Vagina (tissue), 2 donors: ENCODE measurements at regions not wholly inside any gene's neighbourhood (a gene's known extent, or its start where the extent isn't known, plus 50 kb on each side); places are given as distances from the start of the nearest gene placed in this dataset.

ENCODE experiments used
- DNase-seq, 2 donors: peaks; one replicate each; pipeline ENCODE4 v3.0.0-alpha.2; 2017; ENCODE audit errors: extremely low spot score in 2 of 2
- H3K27ac ChIP-seq: fragments of 200-600 bp; sonication (generic); one replicate; pipeline ENCODE4 v1.5.1; 2019
- H3K27me3 ChIP-seq: fragments of 200-600 bp; sonication (generic); one replicate; pipeline ENCODE4 v1.5.1; 2019
- H3K36me3 ChIP-seq, 2 donors: fragments of 200-600 bp; sonication (generic); one replicate each; pipeline ENCODE4 v1.5.1; 2017 to 2019
- H3K4me1 ChIP-seq: fragments of 200-600 bp; sonication (generic); one replicate; pipeline ENCODE4 v1.5.1; 2019
- H3K4me3 ChIP-seq, 2 donors: fragments of 200-600 bp; sonication (generic); 1 replicate in 1 of 2; 2 replicates in 1 of 2; pipeline ENCODE4 v1.5.1; 2016 to 2019
- H3K9me3 ChIP-seq: fragments of 200-600 bp; sonication (generic); one replicate; pipeline ENCODE4 v1.5.1; 2019
- CTCF ChIP-seq, 3 experiments: fragments of 450-650 bp in 2 of 3; fragments of 200-600 bp in 1 of 3; sonication (generic) in 1 of 3; IDR thresholded peaks; one replicate each; pipeline ENCODE4 v1.5.1; 2017 to 2019; ENCODE audit warnings: antibody characterized with exemption in 3 of 3, mild to moderate bottlenecking in 2 of 3, moderate library complexity in 2 of 3
- POLR2A ChIP-seq, 2 donors: fragments of 450-650 bp; IDR thresholded peaks; one replicate each; pipeline ENCODE4 v1.6.1; 2017; ENCODE audit warnings: antibody characterized with exemption in 2 of 2, mild to moderate bottlenecking in 2 of 2, moderate library complexity in 2 of 2
- POLR2AphosphoS5 ChIP-seq, 2 donors: sonication (generic); formaldehyde crosslinking; IDR thresholded peaks; one replicate each; pipeline ENCODE4 v1.9.0; 2017; ENCODE audit warnings: antibody characterized with exemption in 2 of 2, mild to moderate bottlenecking in 2 of 2, low read depth in 1 of 2; ENCODE audit not compliant: insufficient read depth in 1 of 2
- intact Hi-C: fragments of 100-400 bp; cut with DNase I; formaldehyde crosslinking; loops from one replicate; pipeline ENCODE4 v1.15.1; 2023

GRCh38 chr15:79230766-79231165 is 51.8 kb upstream of the ANKRD34C start:
- TF ChIP-seq CTCF (IDR thresholded peaks at IDR 0.05) (no peak), POLR2A (IDR thresholded peaks at IDR 0.05) (no peak), POLR2AphosphoS5 (IDR thresholded peaks at IDR 0.05; ENCODE audit: insufficient read depth in 1 of 2, low read depth in 1 of 2) (no peak)
- no peaks in the 10 kb centered on the region for H3K4me1 ChIP-seq
- peak in 1 of 2 donors; percentile 76 for DNase-seq
- H3K4me3 ChIP-seq = no peak overlapping the region
- H3K27me3 ChIP-seq = no peaks in the 10 kb centered on the region
- no peaks in the 10 kb centered on the region for H3K36me3 ChIP-seq
- H3K27ac ChIP-seq = no peak overlapping the region
- H3K9me3 ChIP-seq = no peaks in the 10 kb centered on the region
- intact Hi-C loops = no loop called here

GRCh38 chr15:79222808-79223207 is 59.7 kb upstream of the ANKRD34C start:
- Histone ChIP-seq H3K4me1 (no peaks in the 10 kb centered on the region), H3K27ac (no peak overlapping the region), H3K4me3 (no peak overlapping the region), H3K9me3 (no peaks in the 10 kb centered on the region), H3K36me3 (no peaks in the 10 kb centered on the region), H3K27me3 (no peaks in the 10 kb centered on the region)
- TF ChIP-seq POLR2A (IDR thresholded peaks at IDR 0.05) (no peak), CTCF (IDR thresholded peaks at IDR 0.05) (no peak), POLR2AphosphoS5 (IDR thresholded peaks at IDR 0.05; ENCODE audit: insufficient read depth in 1 of 2, low read depth in 1 of 2) (no peak)
- intact Hi-C loops = no loop called here
- DNase-seq = no peak

GRCh38 chr15:79221696-79222095 is 60.8 kb upstream of the ANKRD34C start:
- DNase-seq = no peak
- Histone ChIP-seq H3K36me3 (no peaks in the 10 kb centered on the region), H3K27me3 (no peaks in the 10 kb centered on the region), H3K4me3 (no peak overlapping the region), H3K27ac (no peak overlapping the region), H3K9me3 (no peaks in the 10 kb centered on the region), H3K4me1 (no peaks in the 10 kb centered on the region)
- intact Hi-C loops = no loop called here
- TF ChIP-seq CTCF (IDR thresholded peaks at IDR 0.05) (no peak), POLR2AphosphoS5 (IDR thresholded peaks at IDR 0.05; ENCODE audit: insufficient read depth in 1 of 2, low read depth in 1 of 2) (no peak), POLR2A (IDR thresholded peaks at IDR 0.05) (no peak)

GRCh38 chr15:79219393-79220056 is 63.0 kb upstream of the ANKRD34C start:
- Histone ChIP-seq H3K27me3 (no peaks in the 10 kb centered on the region), H3K9me3 (no peaks in the 10 kb centered on the region), H3K36me3 (no peaks in the 10 kb centered on the region), H3K27ac (no peak overlapping the region), H3K4me1 (no peaks in the 10 kb centered on the region), H3K4me3 (no peak overlapping the region)
- intact Hi-C loops = no loop called here
- peak in 1 of 2 donors; percentile 64 for DNase-seq
- TF ChIP-seq POLR2AphosphoS5 (IDR thresholded peaks at IDR 0.05; ENCODE audit: insufficient read depth in 1 of 2, low read depth in 1 of 2) (no peak), POLR2A (IDR thresholded peaks at IDR 0.05) (no peak)

- intact Hi-C loops = no loop called here
- Histone ChIP-seq H3K9me3 (no peaks in the 10 kb centered on the region), H3K4me3 (no peak overlapping the region), H3K36me3 (no peaks in the 10 kb centered on the region), H3K27me3 (no peaks in the 10 kb centered on the region), H3K4me1 (no peaks in the 10 kb centered on the region), H3K27ac (no peak overlapping the region)
- DNase-seq = no peak
- TF ChIP-seq POLR2A (IDR thresholded peaks at IDR 0.05) = no peak
- TF ChIP-seq CTCF (IDR thresholded peaks at IDR 0.05) = no peak
- no peak for TF ChIP-seq POLR2AphosphoS5 (IDR thresholded peaks at IDR 0.05; ENCODE audit: insufficient read depth in 1 of 2, low read depth in 1 of 2)
Observed at GRCh38 chr15:79218588-79219200, 63.8 kb upstream of the ANKRD34C start.
